HG03095 (cell line): ENCODE measurements at regions not wholly inside any gene's neighbourhood (a gene's known extent, or its start where the extent isn't known, plus 50 kb on each side); places are given as distances from the start of the nearest gene placed in this dataset.
"Not testable (repeated sequence)": the region's sequence is repeated elsewhere in the genome, so short reads cannot be mapped to it uniquely, and the experiment has no call there.

Experiments used
- ATAC-seq: cut with Tn5 transposase; IDR thresholded peaks from one replicate; pipeline ENCODE4 v1.9.1; 2021; ENCODE audit warnings: moderate library complexity; ENCODE audit not compliant: unreplicated experiment

DNA sequence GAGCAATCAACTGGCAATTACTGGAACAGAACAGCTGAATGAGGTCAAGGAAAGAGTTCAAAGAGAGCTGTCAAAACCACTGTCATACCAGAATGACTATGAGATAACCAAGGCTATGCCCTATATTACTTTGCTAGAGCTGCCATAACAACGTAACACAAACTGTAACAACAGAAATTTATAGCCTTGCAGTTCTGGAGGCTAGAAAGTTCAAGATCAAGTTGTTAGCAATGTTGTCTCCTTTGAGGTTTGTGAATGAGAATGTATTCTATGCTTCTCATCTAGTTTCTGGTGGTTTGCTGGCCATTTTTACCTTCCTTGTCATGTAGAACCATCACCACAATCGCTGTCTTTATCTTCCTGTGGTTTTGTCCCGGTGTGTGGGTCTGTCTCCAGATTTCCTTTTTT lies 1323.0 kb upstream of the GJE1 start:
- peak; percentile 69 for ATAC-seq

- no peak for ATAC-seq
Observed at GRCh38 chr6:140806431-140806830, 1326.3 kb upstream of the GJE1 start.

GRCh38 chr6:140794544-140794943 lies 1338.2 kb upstream of the GJE1 start:
- no peak for ATAC-seq

- no peak for ATAC-seq
Observed at GRCh38 chr6:140790109-140790508, 1342.6 kb upstream of the GJE1 start.

- no peak for ATAC-seq
Observed at GRCh38 chr6:140789466-140789865, 1343.3 kb upstream of the GJE1 start.

DNA sequence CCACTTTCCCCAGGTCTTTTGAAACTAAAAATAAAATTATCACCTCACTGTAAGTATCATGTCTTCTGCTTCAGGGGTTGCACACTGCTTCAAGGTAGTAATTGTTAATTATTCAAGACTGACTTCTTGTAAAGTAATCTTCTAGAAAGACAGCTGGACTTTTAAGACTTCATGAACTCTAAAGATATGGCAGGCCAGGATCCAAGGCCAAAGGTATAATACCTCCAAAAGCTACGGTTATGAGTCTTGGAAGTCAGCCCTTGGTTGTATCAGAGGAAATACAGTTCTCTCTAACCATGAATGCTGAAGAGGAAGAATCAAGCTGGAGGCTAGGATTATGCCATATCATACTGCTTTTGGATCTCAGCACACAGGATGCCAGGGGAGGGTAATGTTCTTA lies 1346.8 kb upstream of the GJE1 start:
- no peak for ATAC-seq

DNA sequence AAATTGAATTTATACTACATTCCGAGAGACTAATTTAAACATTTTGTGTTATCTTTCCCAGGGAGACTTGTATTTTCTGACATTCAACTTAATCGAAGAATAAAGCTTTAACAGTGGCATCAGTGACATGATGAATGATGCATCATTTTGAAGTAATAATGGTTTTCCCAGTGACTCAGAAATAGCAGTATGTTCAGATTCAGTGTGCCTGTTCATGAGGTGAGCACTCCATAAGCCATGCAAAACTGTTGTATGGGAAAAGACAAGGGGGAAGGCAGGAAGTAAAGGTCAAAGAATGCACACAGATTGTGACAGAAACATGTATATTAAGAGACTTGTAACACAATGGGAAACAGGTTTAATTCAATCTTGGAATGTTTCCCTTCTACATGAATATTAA lies 1348.2 kb upstream of the GJE1 start:
- ATAC-seq, result no peak

DNA sequence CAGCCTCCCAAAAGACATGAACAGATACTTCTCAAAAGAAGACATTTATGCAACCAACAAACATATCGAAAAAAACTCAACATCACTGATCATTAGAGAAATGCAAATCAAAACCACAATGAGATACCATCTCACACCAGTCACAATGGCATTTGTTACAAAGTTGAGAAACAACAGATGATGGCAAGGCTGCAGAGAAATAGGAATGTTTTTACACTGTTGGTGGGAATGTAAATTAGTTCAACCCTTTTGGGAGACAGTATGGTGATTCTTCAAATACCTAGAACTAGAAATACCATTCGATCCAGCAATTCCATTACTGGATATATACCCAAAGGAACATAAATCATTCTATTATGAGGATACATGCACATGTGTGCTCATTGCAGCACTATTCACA lies 1349.2 kb upstream of the GJE1 start:
- ATAC-seq, result not testable (repeated sequence)

- ATAC-seq, result no peak
Observed at GRCh38 chr6:140782941-140783340, 1349.8 kb upstream of the GJE1 start.

DNA sequence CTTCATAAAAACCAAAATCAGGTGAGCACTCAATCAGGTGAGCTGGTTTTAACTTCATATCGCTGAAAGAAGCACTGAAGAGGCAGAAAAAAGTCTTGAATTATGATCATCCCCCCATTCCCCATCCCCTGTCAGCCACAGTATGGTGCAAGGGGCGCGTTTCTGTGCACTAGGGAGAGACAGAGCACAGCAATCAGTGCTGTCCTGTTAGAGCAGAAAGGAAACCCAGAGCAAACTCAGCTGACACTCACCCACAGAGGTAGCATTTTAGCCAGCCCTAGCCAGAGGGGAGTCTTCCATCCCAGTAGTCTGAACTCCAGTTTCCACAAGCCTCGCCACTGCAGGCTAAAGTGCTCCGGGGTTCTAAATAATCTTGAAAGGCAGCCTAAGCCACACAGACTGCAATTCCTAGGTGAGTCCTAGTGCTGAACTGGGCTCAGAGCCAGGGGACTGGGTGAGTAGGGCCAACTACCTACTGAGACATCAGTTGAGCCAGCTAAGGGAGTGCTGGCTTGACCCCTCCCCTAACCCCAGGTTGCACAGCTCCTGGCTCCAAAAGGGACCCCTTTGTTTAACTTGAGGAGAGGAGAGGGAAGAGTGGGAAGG lies 1352.6 kb upstream of the GJE1 start:
- no peak for ATAC-seq

GRCh38 chr6:140779341-140779740 lies 1353.4 kb upstream of the GJE1 start:
- ATAC-seq, result no peak

DNA sequence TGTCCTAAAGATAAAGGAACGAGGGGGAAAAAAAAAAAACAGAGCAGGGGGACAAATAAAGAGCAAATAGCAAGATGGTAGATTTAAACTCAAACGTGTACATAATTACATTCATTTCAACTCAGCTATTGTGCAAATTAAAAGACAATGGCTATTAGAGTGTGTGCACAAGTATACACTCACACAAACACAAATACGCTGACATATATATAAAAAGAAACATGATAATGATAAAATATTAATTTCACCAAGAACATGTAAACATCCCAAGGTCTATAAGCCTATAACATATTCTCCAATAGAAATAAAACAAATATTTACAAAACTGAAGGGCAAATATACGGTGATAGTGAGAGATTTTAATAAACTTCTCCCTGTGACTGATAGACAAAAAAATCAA lies 1354.9 kb upstream of the GJE1 start:
- no peak for ATAC-seq

DNA sequence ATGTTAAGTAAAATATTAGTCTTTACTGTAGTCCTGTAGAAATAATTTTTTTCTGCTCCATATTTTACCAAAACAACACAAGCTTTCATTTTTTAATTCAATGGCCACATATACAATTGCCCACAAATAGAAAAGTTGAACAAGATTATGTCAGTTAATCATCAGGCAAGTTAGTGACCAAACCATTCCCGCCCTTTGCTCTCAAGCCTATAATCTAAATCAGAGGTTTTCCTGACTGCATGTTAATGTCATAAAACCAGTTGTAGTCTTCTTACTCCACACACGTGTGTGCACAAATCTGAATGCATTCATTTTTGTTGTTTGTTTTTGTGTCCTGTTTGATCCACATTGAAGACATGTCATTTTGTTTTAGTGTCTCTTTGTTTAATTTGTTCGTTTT lies 1357.7 kb upstream of the GJE1 start:
- ATAC-seq, result no peak

- peak; percentile 100 for ATAC-seq
Observed at GRCh38 chr6:140774080-140774505, 1358.6 kb upstream of the GJE1 start.

- ATAC-seq, result no peak
Observed at GRCh38 chr6:140773276-140773675, 1359.4 kb upstream of the GJE1 start.

- ATAC-seq, result no peak
Observed at GRCh38 chr6:140772576-140772975, 1360.1 kb upstream of the GJE1 start.

- ATAC-seq, result no peak
Observed at GRCh38 chr6:140768133-140768532, 1364.6 kb upstream of the GJE1 start.

DNA sequence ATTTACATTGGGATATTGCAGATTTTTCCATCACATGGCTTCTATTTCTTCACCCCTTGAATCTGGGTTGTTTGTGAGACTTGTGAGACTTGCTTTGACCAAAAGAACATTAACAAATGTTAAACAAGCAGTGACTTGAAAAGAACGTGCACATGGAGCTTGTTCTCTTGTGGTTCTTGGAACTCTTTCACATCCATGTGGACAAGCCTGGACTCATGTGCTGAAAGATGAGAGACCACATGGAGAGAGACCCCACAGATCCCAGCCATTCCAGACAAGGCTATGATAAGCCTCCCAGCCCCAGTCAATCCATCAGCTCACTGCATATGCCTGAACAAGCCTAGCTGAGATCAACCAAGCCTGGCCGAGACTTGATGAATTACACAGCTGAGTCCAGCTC lies 1365.7 kb upstream of the GJE1 start:
- no peak for ATAC-seq

DNA sequence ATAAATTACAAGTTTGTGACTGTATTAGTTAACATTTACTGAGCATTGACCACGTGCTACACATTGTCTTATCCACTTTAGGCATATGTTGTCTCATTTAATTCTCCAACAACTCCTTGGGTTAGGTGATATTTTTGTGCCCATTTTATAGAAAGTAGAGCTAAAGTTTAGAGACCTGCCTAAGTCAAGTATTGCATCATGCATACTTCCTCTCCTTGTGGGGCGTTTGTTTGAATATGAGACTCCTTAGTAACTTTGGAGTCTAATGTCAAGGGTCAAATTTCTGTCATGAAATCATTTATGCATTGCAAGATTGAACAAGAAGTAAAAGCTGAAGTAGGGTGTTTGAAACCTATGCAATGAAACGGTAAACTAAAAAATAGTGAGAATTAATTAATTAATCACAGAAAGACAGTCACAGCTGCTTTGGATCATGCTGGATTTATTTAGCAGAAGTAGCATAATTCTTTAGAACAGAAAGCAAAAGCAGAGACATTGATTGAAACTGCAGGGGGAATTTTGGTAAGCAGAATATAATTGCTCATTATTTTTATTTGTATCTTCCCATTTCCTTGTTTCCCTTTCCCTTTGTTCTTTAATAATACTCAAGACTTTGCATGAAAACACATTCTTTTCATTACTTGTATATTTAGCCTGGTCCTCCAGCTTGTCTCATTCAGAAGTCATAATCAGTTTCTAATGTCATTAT lies 1374.4 kb upstream of the GJE1 start:
- ATAC-seq, result no peak

DNA sequence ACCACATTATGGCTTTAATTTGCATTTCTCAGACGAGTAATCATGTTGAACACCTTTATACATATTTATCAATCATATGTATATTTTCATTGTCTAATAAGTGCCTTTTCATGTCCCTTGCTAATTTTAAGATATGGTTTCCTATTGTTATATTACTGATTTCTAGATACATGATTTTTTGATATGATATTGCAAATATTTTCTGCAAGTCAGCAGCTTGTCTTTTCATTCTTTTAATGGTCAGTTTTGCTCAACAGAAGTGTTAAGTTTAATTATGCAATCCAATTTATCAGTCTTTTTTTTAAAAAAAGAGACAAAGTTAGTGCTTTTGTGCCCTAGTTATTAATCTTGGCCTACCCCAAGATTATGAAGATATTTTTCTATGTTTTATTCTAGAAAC lies 1377.8 kb upstream of the CITED2 start:
- ATAC-seq, result no peak

- ATAC-seq, result no peak
Observed at GRCh38 chr6:140747114-140747513, 1372.7 kb upstream of the CITED2 start.

DNA sequence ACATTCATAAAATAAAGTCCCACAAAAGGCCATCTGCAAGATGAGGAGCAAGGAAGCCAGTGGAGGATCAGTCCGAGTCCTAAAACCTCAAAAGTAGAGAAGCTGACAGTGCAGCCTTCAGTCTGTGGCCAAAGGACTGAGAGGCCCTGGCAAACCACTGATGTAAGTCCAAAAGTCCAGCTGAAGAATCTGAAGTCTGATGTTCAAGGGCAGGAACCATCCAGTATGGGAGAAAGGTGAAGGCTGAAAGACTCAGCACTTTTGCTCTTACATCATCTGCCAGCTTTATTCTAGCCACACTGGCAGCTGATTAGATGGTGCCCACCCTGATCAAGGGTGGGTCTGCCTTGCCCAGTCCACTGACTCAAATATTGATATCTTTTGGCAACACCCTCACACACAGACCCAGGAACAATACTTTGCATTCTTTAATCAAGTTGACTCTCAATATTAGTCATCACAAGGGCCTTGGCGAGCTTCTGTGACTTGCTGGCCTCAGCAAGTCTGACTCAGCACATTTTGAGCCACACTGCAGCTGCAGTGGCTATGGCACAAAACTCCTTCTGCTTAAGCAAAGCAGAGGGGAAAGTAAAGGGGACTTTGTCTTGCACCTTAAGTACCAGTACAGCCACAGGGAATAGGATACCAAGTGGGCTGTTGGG lies 1370.3 kb upstream of the CITED2 start:
- ATAC-seq, result peak; percentile 92
